HG02852 (cell line): ENCODE measurements at regions not wholly inside any gene's neighbourhood (a gene's known extent, or its start where the extent isn't known, plus 50 kb on each side); places are given as distances from the start of the nearest gene placed in this dataset.

Experiments used
- ATAC-seq: cut with Tn5 transposase; IDR thresholded peaks from one replicate; pipeline ENCODE4 v1.9.1; 2021; ENCODE audit warnings: mild to moderate bottlenecking, moderate library complexity; ENCODE audit not compliant: unreplicated experiment

DNA sequence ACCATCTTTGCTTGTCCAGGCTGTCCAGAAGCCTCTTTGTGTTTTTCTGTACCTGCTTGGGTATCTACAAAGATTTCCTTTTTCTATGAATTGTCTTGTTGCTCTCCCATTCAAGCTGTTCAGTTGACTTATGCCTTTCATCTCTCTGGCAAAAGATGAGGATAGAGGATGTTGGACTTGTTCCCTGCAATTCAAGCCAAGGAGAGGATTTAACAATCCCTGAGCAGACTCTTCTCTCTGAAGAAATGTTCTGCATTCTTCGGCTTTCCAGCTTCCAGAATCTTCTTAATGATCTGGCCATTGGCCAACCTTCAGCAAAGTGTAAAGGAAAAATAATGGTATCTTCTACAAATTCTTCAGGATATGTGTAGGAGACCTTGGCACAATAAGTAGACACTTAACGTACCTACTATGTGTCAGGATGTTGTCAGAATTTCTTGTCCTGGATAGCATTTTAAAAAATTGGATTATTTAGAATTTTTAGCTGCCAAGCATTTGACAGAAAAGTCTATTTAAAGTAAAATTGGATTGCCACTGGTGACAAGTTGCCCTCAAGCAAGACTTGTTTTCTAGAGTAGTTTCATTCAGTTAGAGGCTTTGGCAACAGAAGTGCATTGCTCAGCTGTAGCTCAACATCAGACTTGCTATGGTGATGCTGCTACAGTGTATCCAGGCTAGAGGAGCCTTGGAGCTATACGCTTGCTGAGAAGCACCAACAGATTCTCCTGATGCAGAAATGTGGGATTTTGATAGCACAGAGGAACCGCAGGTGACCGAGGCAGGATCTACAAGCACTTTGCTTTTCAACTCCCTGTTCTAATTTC, 455.7 kb downstream of the SUCLA2 start:
- no peak for ATAC-seq

GRCh38 chr13:47539317-47539716, 461.8 kb downstream of the SUCLA2 start:
- no peak for ATAC-seq

DNA sequence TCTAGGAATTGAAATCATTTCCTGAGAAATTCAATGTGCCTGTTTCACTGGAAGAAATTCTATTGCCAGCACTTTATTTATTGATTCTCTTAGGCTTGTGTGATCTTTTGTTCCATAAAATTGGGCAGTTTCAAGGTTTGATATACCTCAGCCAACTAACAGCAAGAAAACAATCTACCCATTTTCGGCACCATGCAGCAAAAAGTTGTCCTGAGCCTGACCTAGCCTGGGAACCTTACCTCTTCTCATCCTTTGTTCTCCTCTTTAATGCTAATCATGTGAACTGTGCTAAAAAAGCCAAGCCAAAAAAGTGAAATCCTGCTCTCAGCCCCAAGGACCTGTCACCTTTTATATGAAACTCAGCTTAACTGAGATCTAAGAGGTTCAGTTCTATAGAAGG, 477.3 kb downstream of the SUCLA2 start:
- no peak for ATAC-seq

GRCh38 chr13:47521890-47522487, 479.1 kb downstream of the SUCLA2 start:
- no peak for ATAC-seq

- no peak for ATAC-seq
Measured at GRCh38 chr13:47519626-47520025, 481.4 kb downstream of the SUCLA2 start.

- ATAC-seq: no peak
Measured at GRCh38 chr13:47518530-47518929, 482.5 kb downstream of the SUCLA2 start.

- no peak for ATAC-seq
Measured at GRCh38 chr13:47511647-47512046, 489.4 kb downstream of the SUCLA2 start.

GRCh38 chr13:47508527-47509228, 492.4 kb downstream of the SUCLA2 start:
- ATAC-seq: no peak

GRCh38 chr13:47503475-47503874, 497.6 kb downstream of the SUCLA2 start:
- no peak for ATAC-seq

- no peak for ATAC-seq
Measured at GRCh38 chr13:47502166-47502565, 498.9 kb downstream of the SUCLA2 start.

- no peak for ATAC-seq
Measured at GRCh38 chr13:47499358-47500150, 501.5 kb downstream of the SUCLA2 start.

DNA sequence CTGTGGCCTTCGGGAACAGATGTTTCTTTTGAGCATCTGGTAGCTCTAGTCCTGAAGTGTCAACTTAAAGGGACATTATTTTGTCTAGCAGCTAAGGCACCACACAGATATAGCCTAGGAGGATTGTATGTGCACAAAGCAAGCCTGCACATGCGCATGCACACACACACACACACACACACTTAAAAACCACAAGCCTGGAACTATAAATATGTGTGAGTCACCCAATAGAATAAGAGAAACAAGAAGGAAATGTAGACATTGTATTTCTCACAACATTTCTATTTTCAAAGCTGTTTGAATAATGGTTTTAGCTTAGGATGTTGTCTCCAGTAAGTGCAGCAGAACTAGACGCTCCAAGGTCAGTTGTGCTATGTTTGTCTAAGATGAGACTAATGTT, 516.5 kb downstream of the SUCLA2 start:
- ATAC-seq: no peak

GRCh38 chr13:47481536-47481935, 519.5 kb downstream of the SUCLA2 start:
- no peak for ATAC-seq

DNA sequence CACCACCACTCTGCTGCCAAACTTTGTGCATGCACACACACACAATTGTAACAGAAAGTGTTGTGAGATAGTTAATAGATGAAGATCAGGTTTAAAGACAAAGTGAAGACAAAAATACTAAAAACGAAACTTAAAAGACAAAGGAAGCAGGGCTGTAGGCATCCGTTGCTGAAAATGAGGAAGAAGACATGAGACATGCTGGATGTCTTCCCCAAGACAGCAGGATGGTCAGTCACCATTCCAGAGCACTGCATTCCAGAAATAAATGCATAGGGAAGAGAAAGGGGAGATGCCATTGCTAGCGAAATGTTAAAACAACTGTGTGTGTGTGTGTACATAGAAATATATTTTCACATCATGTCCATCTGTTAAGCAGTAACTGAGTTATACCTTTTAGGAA, 520.1 kb downstream of the SUCLA2 start:
- no peak for ATAC-seq

GRCh38 chr13:47480121-47480520, 521.0 kb downstream of the SUCLA2 start:
- ATAC-seq: no peak

DNA sequence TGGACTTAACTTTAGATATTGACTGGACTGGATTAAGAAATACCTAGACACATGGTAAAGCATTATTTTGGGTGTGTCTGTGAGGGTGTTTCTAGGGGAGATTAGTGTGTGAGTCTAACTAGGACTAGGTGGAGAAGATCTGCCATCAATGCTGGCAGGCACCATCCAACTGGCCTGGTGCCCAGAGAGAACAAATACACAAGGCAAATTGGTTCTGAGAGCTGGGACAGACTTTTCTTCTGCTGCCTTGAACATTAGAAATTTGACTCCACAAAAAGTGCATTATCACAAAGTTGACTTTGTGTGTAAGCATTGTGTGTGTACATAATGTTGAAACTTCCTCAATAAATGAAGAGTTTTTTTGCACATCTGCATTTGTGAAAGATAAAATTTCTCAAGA, 522.1 kb downstream of the SUCLA2 start:
- ATAC-seq: no peak

GRCh38 chr13:47475441-47475948, 525.6 kb downstream of the SUCLA2 start:
- ATAC-seq: no peak

GRCh38 chr13:47474839-47475238, 526.2 kb downstream of the SUCLA2 start:
- no peak for ATAC-seq

DNA sequence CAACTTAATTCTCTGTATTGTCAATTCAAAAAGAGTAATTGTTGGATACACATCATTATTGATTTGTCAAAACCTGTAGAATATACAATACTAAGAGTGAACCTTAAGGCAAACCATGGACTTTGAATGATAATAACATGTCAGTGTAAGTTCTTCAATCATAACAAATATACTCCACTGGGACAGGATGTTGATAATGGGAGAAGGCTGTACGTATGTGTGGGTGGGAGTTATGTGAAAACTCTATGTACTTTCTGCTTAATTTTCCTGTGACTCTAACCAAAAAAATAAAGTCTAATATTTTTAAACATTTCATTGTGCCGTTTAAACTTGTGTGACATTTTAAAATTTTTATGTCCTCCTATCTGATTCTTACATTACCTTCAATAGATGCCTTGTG, 526.7 kb downstream of the SUCLA2 start:
- ATAC-seq: no peak

GRCh38 chr13:47472516-47472915, 528.6 kb downstream of the SUCLA2 start:
- ATAC-seq: no peak

DNA sequence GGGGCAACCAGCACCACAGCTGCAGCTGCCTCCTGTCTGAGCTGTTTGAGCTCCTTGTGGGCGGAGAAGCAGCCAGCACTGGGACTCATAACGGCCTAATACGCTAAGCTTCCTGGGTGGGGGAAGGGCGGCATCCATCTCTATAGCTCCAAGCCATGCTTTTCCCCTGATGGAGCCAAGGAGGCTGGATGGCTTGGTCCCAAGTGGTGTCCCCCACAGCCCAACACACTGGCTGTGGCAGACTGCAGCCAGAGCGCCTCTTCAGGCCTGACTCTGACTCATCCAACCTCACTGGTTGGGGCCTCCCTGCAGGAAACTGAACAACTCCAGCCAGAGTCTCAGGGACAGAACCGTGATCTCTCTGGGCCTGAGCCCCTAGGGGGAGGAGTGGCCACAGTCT, 537.3 kb downstream of the SUCLA2 start:
- ATAC-seq: no peak
